Liver (tissue), 3 donors: ENCODE measurements at regions not wholly inside any gene's neighbourhood (a gene's known extent, or its start where the extent isn't known, plus 50 kb on each side); places are given as distances from the start of the nearest gene placed in this dataset.

Source experiments
- CTCF ChIP-seq: fragments of 150-350 bp; IDR thresholded peaks from 2 replicates; pipeline ENCODE4 v1.5.1; 2017; ENCODE audit warnings: improper control_type of control experiment, low read depth, low read length; ENCODE audit not compliant: missing input control
- EGR1 ChIP-seq, 2 donors: IDR thresholded peaks; 2 replicates each; pipeline ENCODE4 v1.6.1; 2016 to 2018; ENCODE audit warnings: antibody characterized with exemption in 2 of 2, low read depth in 2 of 2
- MAX ChIP-seq: IDR thresholded peaks from 2 replicates; pipeline ENCODE4 v1.6.1; 2016; ENCODE audit warnings: antibody characterized with exemption
- RAD21 ChIP-seq, 2 donors: IDR thresholded peaks; 2 replicates each; pipeline ENCODE4 v1.6.1; 2016; ENCODE audit warnings: antibody characterized with exemption in 2 of 2, mild to moderate bottlenecking in 2 of 2
- REST ChIP-seq: IDR thresholded peaks from 2 replicates; pipeline ENCODE4 v1.6.1; 2016; ENCODE audit warnings: antibody characterized with exemption, mild to moderate bottlenecking
- SP1 ChIP-seq: IDR thresholded peaks from 2 replicates; pipeline ENCODE4 v1.6.1; 2018; ENCODE audit warnings: antibody characterized with exemption, mild to moderate bottlenecking
- TAF1 ChIP-seq: conservative IDR thresholded peaks from 2 replicates; pipeline ENCODE4 v1.6.1; 2016; ENCODE audit warnings: antibody characterized with exemption, mild to moderate bottlenecking
- YY1 ChIP-seq: IDR thresholded peaks from 2 replicates; pipeline ENCODE4 v1.6.1; 2016; ENCODE audit warnings: antibody characterized with exemption, mild to moderate bottlenecking
- ZBTB33 ChIP-seq: IDR thresholded peaks from 2 replicates; pipeline ENCODE4 v1.6.1; 2016; ENCODE audit warnings: antibody characterized with exemption
- donor health status: healthy.
- donor health status: healthy.

- TF ChIP-seq TAF1 (no peak), CTCF (no peak), YY1 (no peak), REST (no peak), MAX (no peak), SP1 (no peak), RAD21 (IDR thresholded peaks at IDR 0.05) (no peak), ZBTB33 (no peak), EGR1 (IDR thresholded peaks at IDR 0.05; ENCODE audit: low read depth in 2 of 2) (no peak)
These were observed 847.6 kb downstream of the NTRK3 start for GRCh38 chr15:87408902-87409301.
